ENCODE measurements at regions not wholly inside any gene's neighbourhood (a gene's known extent, or its start where the extent isn't known, plus 50 kb on each side); places are given as distances from the start of the nearest gene placed in this dataset.

- no TSS peak for BruUV-seq (replicated peaks)
- no peak overlapping the region for H3K4me3 Mint-ChIP-seq (ENCODE audit: unreplicated experiment)
- no peaks in the 10 kb centered on the region for H3K27me3 Mint-ChIP-seq (ENCODE audit: insufficient read depth, unreplicated experiment)
- TF ChIP-seq CTCF (IDR thresholded peaks at IDR 0.05; ENCODE audit: unreplicated experiment): no peak
- no peaks in the 10 kb centered on the region for H3K36me3 Mint-ChIP-seq (ENCODE audit: insufficient read depth, unreplicated experiment)
- no peaks in the 10 kb centered on the region for H3K9me3 Mint-ChIP-seq (ENCODE audit: unreplicated experiment)
- POLR2A ChIA-PET: no interaction called here
- no peak for DNase-seq (ENCODE audit: unreplicated experiment)
- intact Hi-C loops (cut with micrococcal nuclease): no loop called here
- H3K27ac Mint-ChIP-seq (ENCODE audit: low read depth, unreplicated experiment): no peak overlapping the region
- H3K4me1 Mint-ChIP-seq (ENCODE audit: insufficient read depth, unreplicated experiment): no peaks in the 10 kb centered on the region
- CTCF ChIA-PET: no interaction called here
These were observed 1278.6 kb downstream of the PCDH7 start for GRCh38 chr4:31998807-31999206.

DNA sequence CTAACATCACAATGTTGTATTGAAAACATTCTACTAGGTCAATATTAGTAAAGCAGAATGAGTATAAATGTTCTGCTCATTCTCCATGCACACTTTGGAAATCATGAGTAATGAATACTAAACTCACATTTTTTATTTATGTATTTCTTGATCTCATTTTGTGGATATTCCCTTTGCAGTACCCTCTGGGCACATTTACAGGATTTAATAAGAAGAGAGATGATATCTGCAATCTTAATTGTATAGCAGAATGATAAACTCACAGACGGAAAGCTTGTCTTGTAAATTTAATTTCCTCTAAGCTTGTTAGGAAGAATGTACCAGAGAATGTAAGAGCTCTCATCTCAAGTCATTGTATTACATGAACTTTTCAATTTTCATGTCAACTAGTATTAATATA lies 1279.7 kb downstream of the PCDH7 start:
- H3K27ac Mint-ChIP-seq (ENCODE audit: low read depth, unreplicated experiment): no peak overlapping the region
- H3K4me1 Mint-ChIP-seq (ENCODE audit: insufficient read depth, unreplicated experiment): no peaks in the 10 kb centered on the region
- BruUV-seq (replicated peaks): no TSS peak
- POLR2A ChIA-PET: no interaction called here
- CTCF ChIA-PET: interaction anchor here (0.6 kb wide), 1 partner anchor 777 kb away, joined by 3 read pairs; no protein-coding TSS in a partner anchor
- intact Hi-C loops (cut with micrococcal nuclease): no loop called here
- no peaks in the 10 kb centered on the region for H3K27me3 Mint-ChIP-seq (ENCODE audit: insufficient read depth, unreplicated experiment)
- no peaks in the 10 kb centered on the region for H3K36me3 Mint-ChIP-seq (ENCODE audit: insufficient read depth, unreplicated experiment)
- no peak for TF ChIP-seq CTCF (IDR thresholded peaks at IDR 0.05; ENCODE audit: unreplicated experiment)
- H3K9me3 Mint-ChIP-seq (ENCODE audit: unreplicated experiment): no peaks in the 10 kb centered on the region
- H3K4me3 Mint-ChIP-seq (ENCODE audit: unreplicated experiment): no peak overlapping the region
- DNase-seq (ENCODE audit: unreplicated experiment): no peak

GRCh38 chr4:32000846-32001488 lies 1280.8 kb downstream of the PCDH7 start:
- intact Hi-C loops (cut with micrococcal nuclease): no loop called here
- H3K27ac Mint-ChIP-seq (ENCODE audit: low read depth, unreplicated experiment): no peak overlapping the region
- H3K27me3 Mint-ChIP-seq (ENCODE audit: insufficient read depth, unreplicated experiment): no peaks in the 10 kb centered on the region
- H3K4me1 Mint-ChIP-seq (ENCODE audit: insufficient read depth, unreplicated experiment): no peaks in the 10 kb centered on the region
- H3K36me3 Mint-ChIP-seq (ENCODE audit: insufficient read depth, unreplicated experiment): no peaks in the 10 kb centered on the region
- POLR2A ChIA-PET: interaction anchor here (1.4 kb wide), 1 partner anchor 13 kb away, joined by 4 read pairs; no protein-coding TSS in a partner anchor
- no peak for DNase-seq (ENCODE audit: unreplicated experiment)
- BruUV-seq (replicated peaks): no TSS peak
- peaks cover 6% of the 10 kb centered on the region for H3K9me3 Mint-ChIP-seq (ENCODE audit: unreplicated experiment)
- CTCF ChIA-PET: no interaction called here
- H3K4me3 Mint-ChIP-seq (ENCODE audit: unreplicated experiment): no peak overlapping the region
- no peak for TF ChIP-seq CTCF (IDR thresholded peaks at IDR 0.05; ENCODE audit: unreplicated experiment)

DNA sequence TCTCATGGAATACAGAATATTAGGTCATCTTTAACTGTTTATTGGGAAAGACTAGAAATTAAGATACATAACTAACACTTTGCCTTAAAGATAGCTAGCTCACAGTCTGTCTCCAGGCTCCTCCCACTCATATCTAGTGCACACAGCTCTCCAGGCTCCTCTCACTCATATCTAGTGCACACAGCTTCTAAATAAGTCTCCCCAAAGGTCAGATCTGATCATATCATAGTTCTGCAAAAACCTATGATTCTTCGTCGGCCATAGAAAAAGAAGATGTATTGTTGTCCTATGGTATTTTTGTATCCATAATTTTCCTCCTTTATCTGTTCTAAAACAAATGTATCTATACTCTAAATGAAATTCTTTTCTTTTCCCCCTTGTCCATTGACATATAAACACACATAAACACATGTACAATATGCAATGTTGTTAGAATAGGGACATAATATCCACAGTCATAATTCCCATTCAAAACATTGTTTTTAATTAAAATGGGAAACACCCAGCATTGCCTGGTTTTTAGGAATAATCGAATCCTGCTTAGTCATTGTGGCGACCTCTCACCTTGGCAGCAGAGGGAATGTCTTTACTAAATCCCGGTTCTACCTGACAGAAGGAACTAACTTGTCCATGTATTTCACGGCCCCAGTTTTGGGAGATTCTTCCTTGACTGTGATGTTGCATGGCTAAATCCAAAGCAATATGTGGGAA lies 1282.0 kb downstream of the PCDH7 start:
- no peak overlapping the region for H3K4me3 Mint-ChIP-seq (ENCODE audit: unreplicated experiment)
- H3K27ac Mint-ChIP-seq (ENCODE audit: low read depth, unreplicated experiment): no peak overlapping the region
- no peaks in the 10 kb centered on the region for H3K4me1 Mint-ChIP-seq (ENCODE audit: insufficient read depth, unreplicated experiment)
- H3K27me3 Mint-ChIP-seq (ENCODE audit: insufficient read depth, unreplicated experiment): no peaks in the 10 kb centered on the region
- intact Hi-C loops (cut with micrococcal nuclease): no loop called here
- H3K9me3 Mint-ChIP-seq (ENCODE audit: unreplicated experiment): peaks cover 7% of the 10 kb centered on the region
- no peaks in the 10 kb centered on the region for H3K36me3 Mint-ChIP-seq (ENCODE audit: insufficient read depth, unreplicated experiment)
- no peak for TF ChIP-seq CTCF (IDR thresholded peaks at IDR 0.05; ENCODE audit: unreplicated experiment)
- ChIA-PET POLR2A (no interaction called here), CTCF (no interaction called here)
- BruUV-seq (replicated peaks): no TSS peak
- no peak for DNase-seq (ENCODE audit: unreplicated experiment)

Data from MCF 10A (cell line).